OCI-LY1 (cell line): ENCODE measurements at regions not wholly inside any gene's neighbourhood (a gene's known extent, or its start where the extent isn't known, plus 50 kb on each side); places are given as distances from the start of the nearest gene placed in this dataset.

ENCODE experiments used
- H2AFZ ChIP-seq: fragments of 200-600 bp; sonication (generic), shearing (Covaris generic); 2 replicates; pipeline ENCODE4 v1.6.0; 2014; ENCODE audit warnings: antibody characterized with exemption, mild to moderate bottlenecking, low read length
- H3F3A ChIP-seq: fragments of 200-600 bp; sonication (generic), shearing (Covaris generic); 2 replicates; pipeline ENCODE4 v1.6.0; 2014; ENCODE audit warnings: mild to moderate bottlenecking, antibody characterized with exemption, low read length, moderate library complexity; ENCODE audit not compliant: insufficient read depth
- H3K27ac ChIP-seq: fragments of 200-600 bp; sonication (generic); 2 replicates; pipeline ENCODE4 v1.5.1; 2014; ENCODE audit warnings: low read length, mixed run types, mild to moderate bottlenecking, low read depth; ENCODE audit not compliant: poor library complexity, severe bottlenecking
- H3K27me3 ChIP-seq: fragments of 200-600 bp; sonication (generic); 2 replicates; pipeline ENCODE4 v1.6.0; 2014; ENCODE audit warnings: antibody characterized with exemption, mild to moderate bottlenecking, low read length, moderate library complexity; ENCODE audit not compliant: insufficient read depth
- H3K36me3 ChIP-seq: fragments of 200-600 bp; sonication (generic); 2 replicates; pipeline ENCODE4 v1.6.1; 2014; ENCODE audit warnings: mild to moderate bottlenecking, antibody characterized with exemption, low read length, moderate library complexity, mixed read lengths; ENCODE audit not compliant: insufficient read depth
- H3K4me1 ChIP-seq: fragments of 200-600 bp; sonication (generic); 2 replicates; pipeline ENCODE4 v1.5.1; 2014; ENCODE audit warnings: mild to moderate bottlenecking, low read length, moderate library complexity; ENCODE audit not compliant: insufficient read depth, severe bottlenecking
- H3K4me2 ChIP-seq: fragments of 200-600 bp; sonication (generic), shearing (Covaris generic); 2 replicates; pipeline ENCODE4 v1.6.1; 2014; ENCODE audit warnings: low read length
- H3K4me3 ChIP-seq: fragments of 200-600 bp; sonication (generic); 2 replicates; pipeline ENCODE4 v1.5.1; 2014; ENCODE audit warnings: low read length, low read depth, mild to moderate bottlenecking, mixed read lengths; ENCODE audit not compliant: poor library complexity, severe bottlenecking
- H3K79me2 ChIP-seq: fragments of 200-600 bp; shearing (Covaris generic); 2 replicates; pipeline ENCODE4 v1.6.1; 2016; ENCODE audit warnings: mixed run types, low read length, mixed read lengths; ENCODE audit not compliant: insufficient read depth
- H3K9ac ChIP-seq: fragments of 200-600 bp; sonication (generic), shearing (Covaris generic); 2 replicates; pipeline ENCODE4 v1.6.1; 2014; ENCODE audit warnings: mild to moderate bottlenecking, low read length, mixed read lengths
- H3K9me2 ChIP-seq: fragments of 200-600 bp; sonication (generic), shearing (Covaris generic); 2 replicates; pipeline ENCODE4 v1.6.1; 2014; ENCODE audit warnings: low read depth, mild to moderate bottlenecking, low read length, mixed read lengths
- H3K9me3 ChIP-seq: fragments of 200-600 bp; shearing (Covaris generic); 2 replicates; pipeline ENCODE4 v1.6.1; 2014; ENCODE audit warnings: low read length, mixed read lengths
- H4K20me1 ChIP-seq: fragments of 200-600 bp; sonication (generic), shearing (Covaris generic); 2 replicates; pipeline ENCODE4 v1.6.0; 2016; ENCODE audit warnings: mild to moderate bottlenecking, low read length; ENCODE audit not compliant: insufficient read depth
- EZH2 ChIP-seq: fragments of 200-600 bp; sonication (generic), shearing (Covaris generic); IDR thresholded peaks from 2 replicates; pipeline ENCODE4 v1.8.0; 2017; ENCODE audit warnings: borderline replicate concordance, mixed run types, mild to moderate bottlenecking, antibody characterized with exemption, low read length, moderate library complexity, mixed read lengths
- TF ChIP-seq, protein P1 (sequence below): fragments of 200-600 bp; sonication (generic), shearing (Covaris generic); IDR thresholded peaks from 2 replicates; pipeline ENCODE4 v1.5.1; 2017; ENCODE audit warnings: mild to moderate bottlenecking, antibody characterized with exemption, low read length, moderate library complexity, mixed read lengths

DNA sequence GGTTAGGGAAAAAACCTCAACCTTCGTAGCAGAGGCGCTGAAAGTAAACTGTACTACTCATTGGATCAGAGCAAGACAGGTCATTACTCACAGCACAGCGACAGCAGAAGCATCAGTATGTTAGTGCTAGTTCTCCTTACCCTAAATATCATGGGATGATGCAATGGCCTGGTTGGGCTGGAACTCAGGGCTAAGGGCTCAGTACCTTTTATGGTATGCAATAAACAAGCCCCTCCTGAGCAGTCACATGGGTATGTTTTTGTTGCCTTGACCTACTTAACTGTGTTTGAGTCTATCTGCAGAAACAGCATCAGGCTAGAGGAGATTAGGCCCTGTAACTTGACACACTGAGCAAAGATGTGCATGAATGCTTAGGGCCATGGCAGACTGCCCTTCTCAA is 369.4 kb upstream of the IMPG1 start:
- H4K20me1 ChIP-seq, result no peaks in the 10 kb centered on the region
- no peaks in the 10 kb centered on the region for H3K9me2 ChIP-seq
- H3K27me3 ChIP-seq, result no peaks in the 10 kb centered on the region
- H3F3A ChIP-seq, result no peaks in the 10 kb centered on the region
- H3K27ac ChIP-seq, result no peak overlapping the region
- H3K4me3 ChIP-seq, result no peak overlapping the region
- no peaks in the 10 kb centered on the region for H3K79me2 ChIP-seq
- no peaks in the 10 kb centered on the region for H3K36me3 ChIP-seq
- TF ChIP-seq EZH2, result no peak
- TF ChIP-seq, protein P1, sequence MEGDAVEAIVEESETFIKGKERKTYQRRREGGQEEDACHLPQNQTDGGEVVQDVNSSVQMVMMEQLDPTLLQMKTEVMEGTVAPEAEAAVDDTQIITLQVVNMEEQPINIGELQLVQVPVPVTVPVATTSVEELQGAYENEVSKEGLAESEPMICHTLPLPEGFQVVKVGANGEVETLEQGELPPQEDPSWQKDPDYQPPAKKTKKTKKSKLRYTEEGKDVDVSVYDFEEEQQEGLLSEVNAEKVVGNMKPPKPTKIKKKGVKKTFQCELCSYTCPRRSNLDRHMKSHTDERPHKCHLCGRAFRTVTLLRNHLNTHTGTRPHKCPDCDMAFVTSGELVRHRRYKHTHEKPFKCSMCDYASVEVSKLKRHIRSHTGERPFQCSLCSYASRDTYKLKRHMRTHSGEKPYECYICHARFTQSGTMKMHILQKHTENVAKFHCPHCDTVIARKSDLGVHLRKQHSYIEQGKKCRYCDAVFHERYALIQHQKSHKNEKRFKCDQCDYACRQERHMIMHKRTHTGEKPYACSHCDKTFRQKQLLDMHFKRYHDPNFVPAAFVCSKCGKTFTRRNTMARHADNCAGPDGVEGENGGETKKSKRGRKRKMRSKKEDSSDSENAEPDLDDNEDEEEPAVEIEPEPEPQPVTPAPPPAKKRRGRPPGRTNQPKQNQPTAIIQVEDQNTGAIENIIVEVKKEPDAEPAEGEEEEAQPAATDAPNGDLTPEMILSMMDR, result no peak
- H3K4me1 ChIP-seq, result no peaks in the 10 kb centered on the region
- H3K4me2 ChIP-seq, result no peak overlapping the region
- no peaks in the 10 kb centered on the region for H3K9me3 ChIP-seq
- H3K9ac ChIP-seq, result no peak overlapping the region
- H2AFZ ChIP-seq, result no peak overlapping the region

DNA sequence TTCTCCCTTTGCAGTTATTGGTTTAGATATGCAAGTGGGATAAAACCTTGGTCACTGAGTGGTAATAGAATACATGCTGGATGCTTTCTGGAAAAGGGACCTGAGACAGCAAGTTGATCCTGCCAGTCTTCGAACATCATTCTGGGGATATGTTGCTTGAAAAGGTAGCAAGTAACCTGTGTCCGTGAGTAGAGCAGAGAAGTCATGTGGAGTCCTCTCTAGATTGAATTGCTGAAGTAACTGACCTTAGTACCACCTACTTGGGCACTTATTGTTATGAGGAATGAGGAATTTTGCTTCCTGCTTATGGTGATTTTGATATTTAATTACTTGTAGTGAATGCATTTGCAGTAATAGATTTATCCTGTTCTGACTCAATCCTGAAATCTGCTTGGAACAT is 367.3 kb upstream of the IMPG1 start:
- TF ChIP-seq, protein P1, result no peak
- no peak for TF ChIP-seq EZH2
- H3K9me2 ChIP-seq, result no peaks in the 10 kb centered on the region

DNA sequence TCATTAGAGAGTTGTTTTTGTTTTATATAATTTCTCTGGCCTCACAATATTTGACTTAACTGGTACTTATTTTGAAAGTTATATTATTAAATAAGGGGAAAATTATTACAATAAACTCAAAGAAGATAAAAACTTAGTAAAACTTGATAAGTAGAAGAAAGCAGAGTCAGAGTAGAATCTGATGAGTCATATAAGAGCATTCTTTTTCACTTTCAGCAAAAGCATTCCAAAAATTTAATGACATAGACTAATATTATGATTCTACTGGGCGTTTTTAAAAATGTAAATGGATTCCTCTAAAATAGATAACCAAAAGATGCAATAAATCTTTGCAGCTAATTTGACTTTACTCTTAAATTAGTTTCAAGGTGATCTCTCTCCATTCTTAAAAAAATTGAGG is 366.3 kb upstream of the IMPG1 start:
- H3K4me1 ChIP-seq, result no peaks in the 10 kb centered on the region
- H3K4me2 ChIP-seq, result no peak overlapping the region
- H4K20me1 ChIP-seq, result no peaks in the 10 kb centered on the region
- TF ChIP-seq, protein P1, result no peak
- no peak for TF ChIP-seq EZH2
- H3K27ac ChIP-seq, result no peak overlapping the region
- no peak overlapping the region for H3K4me3 ChIP-seq
- no peaks in the 10 kb centered on the region for H3K79me2 ChIP-seq
- no peaks in the 10 kb centered on the region for H3K9me2 ChIP-seq
- H3K9ac ChIP-seq, result no peak overlapping the region
- H3K9me3 ChIP-seq, result no peaks in the 10 kb centered on the region
- H3K27me3 ChIP-seq, result no peaks in the 10 kb centered on the region
- H2AFZ ChIP-seq, result no peak overlapping the region
- no peaks in the 10 kb centered on the region for H3F3A ChIP-seq
- H3K36me3 ChIP-seq, result no peaks in the 10 kb centered on the region

More for the DNA sequence above, 367.3 kb upstream of the IMPG1 start:
- Histone ChIP-seq H3K9me3 (no peaks in the 10 kb centered on the region), H3K79me2 (no peaks in the 10 kb centered on the region), H3K4me3 (no peak overlapping the region), H3K4me2 (no peak overlapping the region), H3K4me1 (no peaks in the 10 kb centered on the region), H3F3A (no peaks in the 10 kb centered on the region), H3K27me3 (no peaks in the 10 kb centered on the region), H4K20me1 (no peaks in the 10 kb centered on the region), H2AFZ (no peak overlapping the region), H3K36me3 (no peaks in the 10 kb centered on the region), H3K9ac (no peak overlapping the region), H3K27ac (no peak overlapping the region)
